ENCODE measurements at regions not wholly inside any gene's neighbourhood (a gene's known extent, or its start where the extent isn't known, plus 50 kb on each side); places are given as distances from the start of the nearest gene placed in this dataset.

DNA sequence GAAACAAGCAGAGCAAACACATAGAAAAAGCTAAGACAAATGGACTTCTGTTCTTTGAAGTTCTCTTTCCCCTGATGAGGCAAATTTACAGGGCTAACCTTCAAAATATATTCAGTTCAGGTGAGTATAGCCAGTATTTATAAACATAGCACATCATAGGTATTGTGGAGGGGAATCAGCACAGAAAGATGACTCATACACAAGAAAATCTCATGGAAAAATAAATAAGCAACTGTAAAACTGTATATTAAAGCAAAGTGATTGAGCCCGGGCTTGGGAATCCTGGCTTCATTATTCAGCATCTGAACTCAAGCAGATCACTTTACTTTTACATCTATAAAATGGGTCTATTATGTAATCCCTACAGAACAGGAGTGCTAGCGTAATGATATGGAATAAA is 173.5 kb upstream of the PAPPA start:
- no peak for DNase-seq
- Histone ChIP-seq H3K27me3 (no peaks in the 10 kb centered on the region), H3K4me1 (ENCODE audit: insufficient read depth) (no peaks in the 10 kb centered on the region), H3K27ac (no peak overlapping the region), H3K9me3 (no peaks in the 10 kb centered on the region), H3K4me3 (no peak overlapping the region), H3K36me3 (no peaks in the 10 kb centered on the region)
- 89 to 94% (median 89%) methylated on average over 2 of the region's 2 CpGs for WGBS, 3 donors
- TF ChIP-seq POLR2A (IDR thresholded peaks at IDR 0.05) (no peak), EP300 (IDR thresholded peaks at IDR 0.05) (no peak)
- TF ChIP-seq, protein P1, sequence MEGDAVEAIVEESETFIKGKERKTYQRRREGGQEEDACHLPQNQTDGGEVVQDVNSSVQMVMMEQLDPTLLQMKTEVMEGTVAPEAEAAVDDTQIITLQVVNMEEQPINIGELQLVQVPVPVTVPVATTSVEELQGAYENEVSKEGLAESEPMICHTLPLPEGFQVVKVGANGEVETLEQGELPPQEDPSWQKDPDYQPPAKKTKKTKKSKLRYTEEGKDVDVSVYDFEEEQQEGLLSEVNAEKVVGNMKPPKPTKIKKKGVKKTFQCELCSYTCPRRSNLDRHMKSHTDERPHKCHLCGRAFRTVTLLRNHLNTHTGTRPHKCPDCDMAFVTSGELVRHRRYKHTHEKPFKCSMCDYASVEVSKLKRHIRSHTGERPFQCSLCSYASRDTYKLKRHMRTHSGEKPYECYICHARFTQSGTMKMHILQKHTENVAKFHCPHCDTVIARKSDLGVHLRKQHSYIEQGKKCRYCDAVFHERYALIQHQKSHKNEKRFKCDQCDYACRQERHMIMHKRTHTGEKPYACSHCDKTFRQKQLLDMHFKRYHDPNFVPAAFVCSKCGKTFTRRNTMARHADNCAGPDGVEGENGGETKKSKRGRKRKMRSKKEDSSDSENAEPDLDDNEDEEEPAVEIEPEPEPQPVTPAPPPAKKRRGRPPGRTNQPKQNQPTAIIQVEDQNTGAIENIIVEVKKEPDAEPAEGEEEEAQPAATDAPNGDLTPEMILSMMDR (IDR thresholded peaks at IDR 0.05) = no peak
- intact Hi-C loops (cut with DNase I) = no loop called here

- Histone ChIP-seq H3K27ac (no peak overlapping the region), H3K9me3 (no peaks in the 10 kb centered on the region), H3K27me3 (no peaks in the 10 kb centered on the region), H3K4me3 (no peak overlapping the region), H3K36me3 (no peaks in the 10 kb centered on the region), H3K4me1 (ENCODE audit: insufficient read depth) (no peaks in the 10 kb centered on the region)
- whole genome bisulfite sequencing, 3 donors = 90 to 96% (median 95%) methylated on average over 1 of the region's 1 CpG
- intact Hi-C loops (cut with DNase I) = no loop called here
- TF ChIP-seq, protein P1 (IDR thresholded peaks at IDR 0.05) = no peak
- no peak for TF ChIP-seq EP300 (IDR thresholded peaks at IDR 0.05)
- TF ChIP-seq POLR2A (IDR thresholded peaks at IDR 0.05) = no peak
- DNase-seq = no peak
Measured at GRCh38 chr9:115980502-115980901, 173.1 kb upstream of the PAPPA start.

DNA sequence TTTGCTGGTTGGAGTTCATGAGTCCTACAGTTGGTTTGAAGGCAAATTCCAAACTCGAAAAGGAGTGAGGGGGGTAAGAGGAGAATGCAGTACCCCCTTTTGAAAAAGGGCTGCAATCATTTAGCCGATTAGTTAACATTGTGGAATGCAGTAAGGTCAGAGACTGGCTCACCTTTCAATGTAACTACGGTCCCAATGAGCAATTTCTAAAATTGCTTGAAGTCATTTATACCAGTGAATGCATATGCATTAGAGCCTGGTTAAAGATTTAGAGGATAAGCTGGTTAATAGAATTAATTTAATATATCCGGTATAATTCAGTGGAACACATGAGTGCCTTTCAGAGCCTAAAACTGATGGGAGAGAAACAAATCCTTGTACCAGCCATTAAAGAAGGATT is 172.6 kb upstream of the PAPPA start:
- no peaks in the 10 kb centered on the region for H3K4me1 ChIP-seq (ENCODE audit: insufficient read depth)
- H3K9me3 ChIP-seq = no peaks in the 10 kb centered on the region
- 86 to 91% (median 88%) methylated on average over 4 of the region's 4 CpGs for WGBS, 3 donors
- intact Hi-C loops (cut with DNase I) = no loop called here
- no peak for TF ChIP-seq POLR2A (IDR thresholded peaks at IDR 0.05)
- TF ChIP-seq, protein P1 (IDR thresholded peaks at IDR 0.05) = no peak
- TF ChIP-seq EP300 (IDR thresholded peaks at IDR 0.05) = no peak
- DNase-seq = no peak
- no peaks in the 10 kb centered on the region for H3K27me3 ChIP-seq
- no peak overlapping the region for H3K4me3 ChIP-seq
- no peak overlapping the region for H3K27ac ChIP-seq
- H3K36me3 ChIP-seq = no peaks in the 10 kb centered on the region

DNA sequence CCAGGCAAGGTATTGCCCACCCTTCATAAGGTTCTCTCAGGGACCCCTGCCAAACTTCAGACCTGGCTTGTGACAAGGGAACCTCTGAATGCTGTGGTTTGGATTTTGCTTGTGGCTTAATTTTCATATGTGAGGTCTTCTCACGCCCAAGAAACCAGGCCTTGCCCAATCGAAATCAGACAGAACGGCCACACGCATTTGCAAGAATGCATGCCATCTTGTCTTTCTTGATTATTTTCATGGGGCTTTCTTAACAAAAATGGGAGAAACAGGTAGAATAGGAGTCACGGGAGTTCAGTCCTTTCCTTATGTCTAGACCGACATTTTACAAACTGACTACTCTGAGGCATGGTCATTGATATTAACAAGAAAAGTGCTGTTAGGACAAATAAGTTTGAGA is 170.2 kb upstream of the PAPPA start:
- intact Hi-C loops (cut with DNase I) = no loop called here
- WGBS, 3 donors = 96 to 97% (median 97%) methylated on average over 6 of the region's 6 CpGs
- TF ChIP-seq, protein P1 (IDR thresholded peaks at IDR 0.05) = no peak
- TF ChIP-seq POLR2A (IDR thresholded peaks at IDR 0.05) = no peak
- no peak for TF ChIP-seq EP300 (IDR thresholded peaks at IDR 0.05)
- Histone ChIP-seq H3K27me3 (no peaks in the 10 kb centered on the region), H3K27ac (no peak overlapping the region), H3K9me3 (no peaks in the 10 kb centered on the region), H3K36me3 (no peaks in the 10 kb centered on the region), H3K4me1 (ENCODE audit: insufficient read depth) (no peaks in the 10 kb centered on the region), H3K4me3 (no peak overlapping the region)
- DNase-seq = no peak

GRCh38 chr9:115985657-115986056 is 167.9 kb upstream of the PAPPA start:
- H3K4me1 ChIP-seq (ENCODE audit: insufficient read depth) = no peaks in the 10 kb centered on the region
- no peak for DNase-seq
- H3K27ac ChIP-seq = no peak overlapping the region
- no peaks in the 10 kb centered on the region for H3K27me3 ChIP-seq
- no peaks in the 10 kb centered on the region for H3K9me3 ChIP-seq
- no peaks in the 10 kb centered on the region for H3K36me3 ChIP-seq
- no peak overlapping the region for H3K4me3 ChIP-seq
- WGBS, 3 donors = 80 to 88% (median 83%) methylated on average over 1 of the region's 1 CpG
- TF ChIP-seq POLR2A (IDR thresholded peaks at IDR 0.05) = no peak
- TF ChIP-seq EP300 (IDR thresholded peaks at IDR 0.05) = no peak
- TF ChIP-seq, protein P1 (IDR thresholded peaks at IDR 0.05) = no peak
- intact Hi-C loops (cut with DNase I) = no loop called here
